Keratinocyte (primary cell): ENCODE measurements at regions not wholly inside any gene's neighbourhood (a gene's known extent, or its start where the extent isn't known, plus 50 kb on each side); places are given as distances from the start of the nearest gene placed in this dataset.

Source experiments
- EZH2 ChIP-seq: IDR thresholded peaks from one replicate; pipeline ENCODE4 v1.6.1; 2012; ENCODE audit warnings: inconsistent platforms, mild to moderate bottlenecking, low read length, moderate library complexity
- TF ChIP-seq, protein P1 (sequence below), 3 experiments: IDR thresholded peaks in 1 of 3; conservative IDR thresholded peaks in 1 of 3; optimal IDR thresholded peaks in 1 of 3; 2 replicates in 2 of 3; 3 replicates in 1 of 3; pipeline versions ENCODE3 to v1.5.1; 2011; ENCODE audit warnings: low read length in 3 of 3, mild to moderate bottlenecking in 3 of 3, moderate library complexity in 2 of 3, control low read depth in 1 of 3, inconsistent platforms in 1 of 3; ENCODE audit not compliant: insufficient read depth in 2 of 3; ENCODE audit errors: extremely low read depth in 1 of 3

GRCh38 chr1:168484083-168484482, 59.7 kb downstream of the XCL2 start:
- TF ChIP-seq, protein P1, sequence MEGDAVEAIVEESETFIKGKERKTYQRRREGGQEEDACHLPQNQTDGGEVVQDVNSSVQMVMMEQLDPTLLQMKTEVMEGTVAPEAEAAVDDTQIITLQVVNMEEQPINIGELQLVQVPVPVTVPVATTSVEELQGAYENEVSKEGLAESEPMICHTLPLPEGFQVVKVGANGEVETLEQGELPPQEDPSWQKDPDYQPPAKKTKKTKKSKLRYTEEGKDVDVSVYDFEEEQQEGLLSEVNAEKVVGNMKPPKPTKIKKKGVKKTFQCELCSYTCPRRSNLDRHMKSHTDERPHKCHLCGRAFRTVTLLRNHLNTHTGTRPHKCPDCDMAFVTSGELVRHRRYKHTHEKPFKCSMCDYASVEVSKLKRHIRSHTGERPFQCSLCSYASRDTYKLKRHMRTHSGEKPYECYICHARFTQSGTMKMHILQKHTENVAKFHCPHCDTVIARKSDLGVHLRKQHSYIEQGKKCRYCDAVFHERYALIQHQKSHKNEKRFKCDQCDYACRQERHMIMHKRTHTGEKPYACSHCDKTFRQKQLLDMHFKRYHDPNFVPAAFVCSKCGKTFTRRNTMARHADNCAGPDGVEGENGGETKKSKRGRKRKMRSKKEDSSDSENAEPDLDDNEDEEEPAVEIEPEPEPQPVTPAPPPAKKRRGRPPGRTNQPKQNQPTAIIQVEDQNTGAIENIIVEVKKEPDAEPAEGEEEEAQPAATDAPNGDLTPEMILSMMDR (optimal IDR thresholded peaks at IDR 0.05 in 1 of 3, IDR thresholded peaks at IDR 0.05 in 1 of 3, conservative IDR thresholded peaks at IDR 0.05 in 1 of 3; ENCODE audit: extremely low read depth in 1 of 3, insufficient read depth in 2 of 3, low read length in 3 of 3): no peak
- TF ChIP-seq EZH2: no peak
